ENCODE measurements at regions not wholly inside any gene's neighbourhood (a gene's known extent, or its start where the extent isn't known, plus 50 kb on each side); places are given as distances from the start of the nearest gene placed in this dataset.

DNA sequence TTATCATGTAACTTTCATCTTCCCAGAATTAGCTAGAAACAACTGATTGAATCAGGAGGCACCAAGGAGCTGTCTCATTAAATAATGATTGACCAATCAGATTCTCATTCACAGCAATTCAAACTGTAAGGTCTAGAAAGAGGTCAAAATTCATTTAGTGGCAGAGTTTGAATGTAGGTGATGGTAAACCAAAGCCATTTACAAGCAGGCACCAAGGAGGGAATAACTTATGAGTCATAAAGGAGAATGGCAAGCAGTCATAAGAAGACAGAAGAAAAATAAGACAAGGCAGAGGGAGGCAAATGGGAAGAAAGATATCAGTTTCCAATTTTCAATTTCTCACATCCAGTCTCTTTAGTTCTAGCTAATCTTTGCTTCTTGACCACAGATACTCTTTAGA lies 52.9 kb upstream of the DEFB112 start:
- DNase-seq (ENCODE audit: low read depth): no peak

DNA sequence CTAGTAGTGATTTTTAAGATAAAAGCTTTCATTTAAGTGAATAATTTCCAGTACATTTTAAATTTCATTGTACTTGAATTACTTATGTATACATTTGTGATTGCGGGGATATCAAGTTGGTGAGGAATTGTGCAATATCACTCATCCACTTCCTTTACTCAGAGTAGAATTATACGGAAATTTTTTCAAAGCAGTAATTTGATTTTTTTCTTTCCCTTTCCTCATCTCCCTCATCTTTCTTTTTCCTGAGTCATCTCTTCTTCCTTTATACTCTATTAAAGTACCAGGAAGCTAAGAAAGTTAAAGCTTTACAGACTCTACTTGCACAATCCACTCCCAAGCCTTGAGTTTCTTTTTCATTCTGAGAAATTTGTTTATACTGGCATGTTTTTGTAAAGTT lies 60.9 kb upstream of the DEFB112 start:
- no peak for DNase-seq (ENCODE audit: low read depth)

GRCh38 chr6:50112981-50113857 lies 63.5 kb upstream of the DEFB112 start:
- DNase-seq (ENCODE audit: low read depth): no peak

DNA sequence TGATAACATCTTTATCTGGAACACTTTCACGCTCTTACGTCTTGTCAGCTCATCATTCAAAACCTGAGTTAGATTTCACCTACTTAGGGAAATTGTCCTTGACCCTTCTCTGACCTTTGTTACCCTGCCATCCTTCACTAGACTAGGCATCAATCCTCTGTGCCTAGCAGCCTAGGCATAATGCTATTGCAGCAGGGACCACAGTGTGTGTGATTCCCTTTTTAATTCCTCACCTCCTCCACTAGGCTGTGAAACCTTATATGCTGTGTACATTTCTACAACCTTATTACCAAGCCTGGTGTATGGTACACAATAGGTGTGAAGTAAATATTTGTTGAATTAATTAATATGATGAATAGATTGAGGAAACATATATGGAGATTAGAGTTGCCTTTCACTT lies 66.7 kb upstream of the DEFB112 start:
- DNase-seq (ENCODE audit: low read depth): no peak

GRCh38 chr6:50116797-50117542 lies 67.2 kb upstream of the DEFB112 start:
- DNase-seq (ENCODE audit: low read depth): no peak

DNA sequence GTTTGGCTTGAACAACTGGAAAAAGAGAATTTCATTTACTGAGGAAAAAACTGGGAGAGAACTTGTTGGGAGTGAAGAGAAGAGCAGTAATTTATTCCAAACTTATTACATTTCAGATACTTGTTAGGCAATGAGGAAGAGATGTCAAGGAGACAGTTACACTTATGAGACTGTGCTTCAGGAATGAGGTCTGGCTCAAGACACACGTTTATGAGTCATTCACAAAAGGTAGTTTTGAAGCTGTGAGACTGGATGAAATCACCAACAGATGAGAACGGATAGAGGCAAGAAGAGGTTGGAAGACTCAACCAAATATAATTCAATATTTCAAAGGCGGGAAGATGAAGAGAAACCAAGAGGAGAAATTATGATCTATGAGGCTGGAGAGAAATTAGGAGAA lies 70.6 kb upstream of the DEFB112 start:
- DNase-seq (ENCODE audit: low read depth): peak; percentile 6

DNA sequence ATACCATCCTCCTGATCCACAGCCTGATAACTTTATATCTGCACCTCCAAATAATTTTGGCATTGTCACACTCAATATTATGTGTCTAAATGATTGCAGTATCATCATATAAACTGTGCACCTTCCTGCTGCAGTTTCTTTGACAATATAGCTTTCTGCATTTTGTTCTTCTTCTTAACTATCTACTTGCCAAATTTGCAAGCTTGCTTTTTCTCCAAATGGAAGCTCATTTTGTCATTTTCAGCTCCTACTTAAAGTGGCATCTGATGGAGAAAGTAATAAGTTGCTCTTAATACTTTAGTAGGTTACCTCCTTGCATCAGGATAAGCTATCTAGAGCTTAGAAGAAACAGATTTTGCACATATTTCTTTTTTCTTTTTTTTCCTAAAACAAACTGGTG lies 74.0 kb upstream of the DEFB112 start:
- DNase-seq (ENCODE audit: low read depth): no peak

GRCh38 chr6:50124572-50124971 lies 74.8 kb upstream of the DEFB112 start:
- no peak for DNase-seq (ENCODE audit: low read depth)

DNA sequence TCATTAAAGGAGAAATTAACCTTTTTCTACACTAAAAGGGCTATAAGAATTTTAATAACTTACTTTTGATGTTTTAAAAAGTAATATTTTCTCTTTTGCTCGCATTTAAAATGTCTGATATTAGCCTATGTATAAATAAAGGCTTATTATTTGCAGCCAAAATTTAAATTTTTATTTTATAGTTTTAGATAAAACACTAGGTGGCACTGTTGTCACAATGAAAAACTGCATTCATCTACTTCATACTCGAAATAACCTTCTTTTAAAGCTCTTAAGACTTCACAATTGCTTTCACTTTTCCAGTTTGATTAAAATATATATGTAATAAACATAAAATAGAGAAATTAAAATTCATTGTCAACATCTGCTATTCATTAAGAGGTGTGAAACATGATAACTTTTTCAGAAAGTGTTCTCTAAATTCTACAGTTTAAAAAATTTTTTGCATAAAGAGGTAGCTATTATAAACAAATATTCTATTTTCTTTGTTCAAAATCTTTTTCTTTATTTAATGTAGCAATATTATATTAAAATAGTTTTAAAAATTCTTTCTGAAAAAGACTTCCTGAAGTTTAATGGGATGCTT lies 78.8 kb upstream of the DEFB112 start:
- DNase-seq (ENCODE audit: low read depth): peak; percentile 39

GRCh38 chr6:50135968-50136367 lies 86.2 kb upstream of the DEFB112 start:
- no peak for DNase-seq (ENCODE audit: low read depth)

DNA sequence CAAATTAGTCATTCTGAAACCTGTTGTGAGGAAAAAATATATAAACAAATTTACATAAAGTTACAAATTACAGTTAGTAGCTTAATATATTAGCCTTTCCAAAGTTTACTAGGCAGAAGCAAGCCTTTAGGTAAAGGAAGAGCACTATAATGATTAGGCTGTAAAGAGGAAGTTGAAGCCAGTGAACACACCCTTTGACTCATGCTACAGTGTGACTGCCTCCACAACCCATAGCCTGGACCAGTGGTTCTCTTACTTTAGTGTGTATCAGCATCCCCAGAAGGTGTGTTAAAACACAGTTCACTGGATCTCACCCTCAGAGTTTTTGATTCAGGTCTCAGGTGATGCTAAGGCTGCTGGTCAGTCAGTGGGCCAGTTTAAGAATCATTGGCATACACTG lies 91.4 kb upstream of the DEFB112 start:
- no peak for DNase-seq (ENCODE audit: low read depth)

- DNase-seq (ENCODE audit: low read depth): peak; percentile 1
Measured at GRCh38 chr6:50143011-50143719, 93.4 kb upstream of the DEFB112 start.

DNA sequence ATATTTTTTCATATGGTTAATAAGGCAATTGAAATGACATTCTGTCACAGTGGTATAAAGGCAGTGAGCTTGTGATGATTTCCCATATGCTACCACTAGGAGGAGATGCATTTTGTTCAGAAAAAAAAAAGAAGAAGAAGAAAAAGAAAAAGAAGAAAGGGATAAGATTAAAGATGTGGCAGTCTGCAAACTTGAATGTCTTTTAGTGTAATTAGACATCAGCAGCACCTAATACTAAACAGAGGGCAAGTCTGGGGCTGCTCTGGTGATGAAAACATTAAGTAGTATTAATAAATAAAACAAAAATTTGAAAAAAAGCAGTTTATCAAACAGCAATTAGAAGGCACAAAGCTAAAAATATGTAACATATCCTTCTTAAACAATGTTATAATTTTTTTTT lies 95.4 kb upstream of the DEFB112 start:
- peak; percentile 19 for DNase-seq (ENCODE audit: low read depth)

- DNase-seq (ENCODE audit: low read depth): peak; percentile 1
Measured at GRCh38 chr6:50147371-50147770, 97.6 kb upstream of the DEFB112 start.

GRCh38 chr6:50180646-50181045 lies 130.9 kb upstream of the DEFB112 start:
- DNase-seq (ENCODE audit: low read depth): no peak

GRCh38 chr6:50185006-50185405 lies 135.3 kb upstream of the DEFB112 start:
- DNase-seq (ENCODE audit: low read depth): no peak

- DNase-seq (ENCODE audit: low read depth): no peak
Measured at GRCh38 chr6:50187351-50187921, 137.7 kb upstream of the DEFB112 start.

DNA sequence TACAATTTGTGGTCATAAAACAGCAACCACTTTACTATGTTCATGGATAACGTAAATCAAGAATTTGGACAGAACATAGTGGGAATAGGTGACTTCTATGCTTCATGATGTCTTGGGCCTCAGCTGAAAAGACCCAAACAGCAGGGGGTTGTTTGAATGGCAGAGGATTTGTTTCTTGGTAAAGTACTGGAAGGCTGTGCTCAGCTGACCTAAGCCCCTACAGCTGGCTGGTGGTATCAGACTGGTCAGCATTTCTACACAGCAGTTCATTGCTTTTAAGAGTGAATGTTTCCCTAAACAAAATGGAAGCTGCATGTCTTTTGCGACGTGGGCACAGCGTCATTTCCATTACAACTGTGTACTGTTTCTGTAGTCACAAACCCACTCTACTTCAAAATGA lies 148.5 kb upstream of the DEFB112 start:
- DNase-seq (ENCODE audit: low read depth): no peak

- no peak for DNase-seq (ENCODE audit: low read depth)
Measured at GRCh38 chr6:50202766-50203165, 153.0 kb upstream of the DEFB112 start.

- DNase-seq (ENCODE audit: low read depth): no peak
Measured at GRCh38 chr6:50211582-50211981, 161.9 kb upstream of the DEFB112 start.

DNA sequence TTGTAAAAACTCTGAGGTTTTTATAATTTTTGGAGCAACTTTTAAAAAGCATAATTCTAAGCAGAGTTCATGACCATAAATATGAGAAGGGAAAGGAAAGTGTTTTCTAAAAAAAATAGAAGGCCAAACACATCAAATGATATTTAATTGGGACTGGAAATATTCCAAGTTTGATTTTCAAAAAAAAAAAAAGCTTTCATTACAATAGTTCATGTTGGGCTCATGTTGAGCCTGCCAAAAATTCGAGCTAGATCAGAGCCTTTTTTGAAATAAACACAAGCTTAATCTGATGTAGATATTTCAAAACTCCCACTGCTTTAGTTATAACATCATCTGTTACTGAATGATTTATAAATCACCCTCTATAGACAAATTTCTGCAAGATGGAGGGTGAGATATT lies 163.4 kb upstream of the DEFB112 start:
- DNase-seq (ENCODE audit: low read depth): no peak

DNA sequence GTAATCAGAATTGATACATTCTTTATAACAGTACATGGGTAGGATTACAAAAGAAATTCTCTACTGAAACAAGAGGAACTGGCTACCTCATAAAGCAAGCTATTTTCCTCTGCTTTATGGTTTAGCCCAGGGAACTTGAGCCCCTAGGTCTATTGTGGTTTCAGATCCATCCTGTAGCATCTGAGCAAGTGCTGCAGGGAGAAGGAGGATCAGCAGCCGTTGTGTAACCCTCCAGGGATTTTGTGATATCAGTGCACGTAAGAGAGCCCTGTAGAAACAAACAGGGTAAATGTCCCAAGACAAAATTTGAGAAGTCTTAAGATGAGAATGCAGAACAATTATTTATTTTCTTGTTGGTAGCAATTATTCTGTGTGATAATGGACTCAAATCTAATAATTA lies 165.2 kb upstream of the DEFB112 start:
- DNase-seq (ENCODE audit: low read depth): no peak
